D721Med (cell line): ENCODE measurements at regions not wholly inside any gene's neighbourhood (a gene's known extent, or its start where the extent isn't known, plus 50 kb on each side); places are given as distances from the start of the nearest gene placed in this dataset.

Source experiments
- DNase-seq: peaks from one replicate; pipeline ENCODE4 v3.0.0; 2011; ENCODE audit warnings: low spot score; ENCODE audit not compliant: insufficient read length
- FAIRE-seq: peaks from 2 replicates; lab custom pipeline; 2011; peaks lifted over from hg19 to GRCh38; lab: Jason Lieb, UNC
- CTCF ChIP-seq: IDR thresholded peaks from 2 replicates; pipeline ENCODE4 v1.5.1; 2012; ENCODE audit warnings: mild to moderate bottlenecking, control low read depth; ENCODE audit not compliant: insufficient read depth; ENCODE audit errors: missing control alignments

- no peak for TF ChIP-seq CTCF
- DNase-seq (no peak), FAIRE-seq (no peak)
These were observed 72.4 kb upstream of the BCAR3 start for GRCh38 chr1:93753791-93754763.

- FAIRE-seq (no peak), DNase-seq (no peak)
- TF ChIP-seq CTCF = no peak
These were observed 70.0 kb upstream of the BCAR3 start for GRCh38 chr1:93751377-93752250.

DNA sequence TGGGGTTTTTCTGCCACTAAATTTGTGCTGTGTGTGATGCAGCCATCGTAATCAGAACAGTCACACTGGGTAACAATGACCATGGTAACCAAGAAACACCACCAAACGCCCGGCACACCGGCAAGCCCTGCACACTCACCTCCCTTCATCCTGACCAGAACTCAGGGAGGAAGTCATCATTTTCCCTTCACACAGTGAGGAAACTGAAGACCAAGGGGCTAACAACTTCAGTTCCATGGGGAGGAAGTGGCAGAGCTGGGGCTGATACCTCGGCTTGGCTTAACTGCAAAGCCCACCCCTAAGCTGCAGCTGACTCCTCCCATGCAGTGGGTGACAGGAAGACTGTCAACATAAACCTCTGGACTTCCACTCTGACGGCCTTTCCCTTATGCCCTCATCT lies 69.3 kb upstream of the BCAR3 start:
- no peak for FAIRE-seq
- no peak for DNase-seq
- TF ChIP-seq CTCF = no peak

GRCh38 chr1:93749894-93750301 lies 68.3 kb upstream of the BCAR3 start:
- TF ChIP-seq CTCF = peak; percentile 7
- FAIRE-seq (no peak), DNase-seq (no peak)

GRCh38 chr1:93749487-93749886 lies 67.8 kb upstream of the BCAR3 start:
- TF ChIP-seq CTCF = no peak
- DNase-seq = no peak
- no peak for FAIRE-seq

GRCh38 chr1:93746021-93746812 lies 64.6 kb upstream of the BCAR3 start:
- TF ChIP-seq CTCF = no peak
- no peak for DNase-seq
- no peak for FAIRE-seq
